T-helper 1 cell treated with Interleukin-12 subunit alpha and Interleukin-12 subunit beta and Interleukin-4 antibody, amounts not matched to agents 30 μg/mL and 1 μg/mL, for 36 hours (primary cell): ENCODE measurements at regions not wholly inside any gene's neighbourhood (a gene's known extent, or its start where the extent isn't known, plus 50 kb on each side); places are given as distances from the start of the nearest gene placed in this dataset.

Source experiments
- H3K27ac Mint-ChIP-seq: one replicate; pipeline ENCODE4 v1.8.0; 2021; ENCODE audit warnings: mild to moderate bottlenecking, mixed read lengths
- H3K27me3 Mint-ChIP-seq: one replicate; pipeline ENCODE4 v1.8.0; 2021; ENCODE audit warnings: low read depth, mixed read lengths
- H3K36me3 Mint-ChIP-seq: one replicate; pipeline ENCODE4 v1.8.0; 2021; ENCODE audit warnings: low read depth, mixed read lengths
- H3K4me1 Mint-ChIP-seq: one replicate; pipeline ENCODE4 v1.8.0; 2021; ENCODE audit warnings: low read depth, mixed read lengths
- H3K4me3 Mint-ChIP-seq: one replicate; pipeline ENCODE4 v1.8.0; 2021; ENCODE audit warnings: mild to moderate bottlenecking, moderate library complexity, mixed read lengths
- H3K9me3 Mint-ChIP-seq: one replicate; pipeline ENCODE4 v1.8.0; 2021; ENCODE audit warnings: mixed read lengths

GRCh38 chr4:106869551-106869950, 166.6 kb downstream of the DKK2 start:
- Mint-ChIP-seq H3K27ac (no peak overlapping the region), H3K4me1 (no peaks in the 10 kb centered on the region), H3K9me3 (no peaks in the 10 kb centered on the region), H3K27me3 (no peaks in the 10 kb centered on the region), H3K4me3 (no peak overlapping the region), H3K36me3 (no peaks in the 10 kb centered on the region)

GRCh38 chr4:106868381-106869035, 167.6 kb downstream of the DKK2 start:
- no peaks in the 10 kb centered on the region for H3K9me3 Mint-ChIP-seq
- H3K4me3 Mint-ChIP-seq, result no peak overlapping the region
- H3K4me1 Mint-ChIP-seq, result no peaks in the 10 kb centered on the region
- H3K27ac Mint-ChIP-seq, result no peak overlapping the region
- H3K36me3 Mint-ChIP-seq, result no peaks in the 10 kb centered on the region
- H3K27me3 Mint-ChIP-seq, result no peaks in the 10 kb centered on the region

- H3K4me3 Mint-ChIP-seq, result no peak overlapping the region
- no peaks in the 10 kb centered on the region for H3K4me1 Mint-ChIP-seq
- H3K27ac Mint-ChIP-seq, result no peak overlapping the region
- no peaks in the 10 kb centered on the region for H3K9me3 Mint-ChIP-seq
- H3K36me3 Mint-ChIP-seq, result no peaks in the 10 kb centered on the region
- no peaks in the 10 kb centered on the region for H3K27me3 Mint-ChIP-seq
These were observed 171.9 kb downstream of the DKK2 start for GRCh38 chr4:106864231-106864630.

- Mint-ChIP-seq H3K9me3 (no peaks in the 10 kb centered on the region), H3K4me1 (no peaks in the 10 kb centered on the region), H3K4me3 (no peak overlapping the region), H3K27me3 (no peaks in the 10 kb centered on the region), H3K36me3 (no peaks in the 10 kb centered on the region), H3K27ac (no peak overlapping the region)
These were observed 181.4 kb downstream of the DKK2 start for GRCh38 chr4:106854569-106855351.

GRCh38 chr4:106852426-106852825, 183.7 kb downstream of the DKK2 start:
- H3K27ac Mint-ChIP-seq, result no peak overlapping the region
- H3K36me3 Mint-ChIP-seq, result no peaks in the 10 kb centered on the region
- H3K4me3 Mint-ChIP-seq, result no peak overlapping the region
- H3K27me3 Mint-ChIP-seq, result no peaks in the 10 kb centered on the region
- H3K4me1 Mint-ChIP-seq, result no peaks in the 10 kb centered on the region
- no peaks in the 10 kb centered on the region for H3K9me3 Mint-ChIP-seq

- Mint-ChIP-seq H3K36me3 (no peaks in the 10 kb centered on the region), H3K4me3 (no peak overlapping the region), H3K27me3 (no peaks in the 10 kb centered on the region), H3K27ac (no peak overlapping the region), H3K4me1 (no peaks in the 10 kb centered on the region), H3K9me3 (no peaks in the 10 kb centered on the region)
These were observed 184.4 kb downstream of the DKK2 start for GRCh38 chr4:106851726-106852125.

GRCh38 chr4:106850691-106851090, 185.4 kb downstream of the DKK2 start:
- Mint-ChIP-seq H3K36me3 (no peaks in the 10 kb centered on the region), H3K27ac (no peak overlapping the region), H3K4me1 (no peaks in the 10 kb centered on the region), H3K27me3 (no peaks in the 10 kb centered on the region), H3K4me3 (no peak overlapping the region), H3K9me3 (no peaks in the 10 kb centered on the region)

GRCh38 chr4:106835919-106836318, 200.2 kb downstream of the DKK2 start:
- Mint-ChIP-seq H3K4me1 (no peaks in the 10 kb centered on the region), H3K4me3 (no peak overlapping the region), H3K36me3 (no peaks in the 10 kb centered on the region), H3K27me3 (no peaks in the 10 kb centered on the region), H3K9me3 (peaks cover 8% of the 10 kb centered on the region), H3K27ac (no peak overlapping the region)

- H3K4me1 Mint-ChIP-seq, result no peaks in the 10 kb centered on the region
- H3K27me3 Mint-ChIP-seq, result no peaks in the 10 kb centered on the region
- H3K4me3 Mint-ChIP-seq, result no peak overlapping the region
These were observed 205.2 kb downstream of the DKK2 start for GRCh38 chr4:106830879-106831278.

GRCh38 chr4:106818764-106819163, 217.3 kb downstream of the DKK2 start:
- no peaks in the 10 kb centered on the region for H3K9me3 Mint-ChIP-seq
- no peaks in the 10 kb centered on the region for H3K36me3 Mint-ChIP-seq
- no peaks in the 10 kb centered on the region for H3K27me3 Mint-ChIP-seq
- no peak overlapping the region for H3K4me3 Mint-ChIP-seq
- H3K4me1 Mint-ChIP-seq, result no peaks in the 10 kb centered on the region
- no peak overlapping the region for H3K27ac Mint-ChIP-seq

More at GRCh38 chr4:106830879-106831278, 205.2 kb downstream of the DKK2 start:
- Mint-ChIP-seq H3K27ac (no peak overlapping the region), H3K9me3 (no peaks in the 10 kb centered on the region), H3K36me3 (no peaks in the 10 kb centered on the region)

GRCh38 chr4:106816496-106816895, 219.6 kb downstream of the DKK2 start:
- no peak overlapping the region for H3K4me3 Mint-ChIP-seq
- no peak overlapping the region for H3K27ac Mint-ChIP-seq
- H3K4me1 Mint-ChIP-seq, result no peaks in the 10 kb centered on the region
- no peaks in the 10 kb centered on the region for H3K9me3 Mint-ChIP-seq
- H3K36me3 Mint-ChIP-seq, result no peaks in the 10 kb centered on the region
- H3K27me3 Mint-ChIP-seq, result no peaks in the 10 kb centered on the region

GRCh38 chr4:106810122-106810521, 226.0 kb downstream of the DKK2 start:
- H3K4me3 Mint-ChIP-seq, result no peak overlapping the region
- no peaks in the 10 kb centered on the region for H3K36me3 Mint-ChIP-seq
- H3K4me1 Mint-ChIP-seq, result no peaks in the 10 kb centered on the region
- H3K9me3 Mint-ChIP-seq, result no peaks in the 10 kb centered on the region
- H3K27me3 Mint-ChIP-seq, result no peaks in the 10 kb centered on the region
- H3K27ac Mint-ChIP-seq, result no peak overlapping the region

- Mint-ChIP-seq H3K4me3 (no peak overlapping the region), H3K27ac (no peak overlapping the region), H3K4me1 (no peaks in the 10 kb centered on the region), H3K36me3 (no peaks in the 10 kb centered on the region), H3K27me3 (no peaks in the 10 kb centered on the region), H3K9me3 (no peaks in the 10 kb centered on the region)
These were observed 227.0 kb downstream of the DKK2 start for GRCh38 chr4:106809076-106809475.

- Mint-ChIP-seq H3K36me3 (no peaks in the 10 kb centered on the region), H3K9me3 (no peaks in the 10 kb centered on the region), H3K4me3 (no peak overlapping the region), H3K27me3 (no peaks in the 10 kb centered on the region), H3K27ac (no peak overlapping the region), H3K4me1 (no peaks in the 10 kb centered on the region)
These were observed 229.8 kb downstream of the DKK2 start for GRCh38 chr4:106806158-106806797.

GRCh38 chr4:106803083-106803482, 233.0 kb downstream of the DKK2 start:
- Mint-ChIP-seq H3K4me3 (no peak overlapping the region), H3K9me3 (no peaks in the 10 kb centered on the region), H3K4me1 (no peaks in the 10 kb centered on the region), H3K27me3 (no peaks in the 10 kb centered on the region), H3K36me3 (no peaks in the 10 kb centered on the region), H3K27ac (no peak overlapping the region)
